Ishikawa (cell line): ENCODE measurements at regions not wholly inside any gene's neighbourhood (a gene's known extent, or its start where the extent isn't known, plus 50 kb on each side); places are given as distances from the start of the nearest gene placed in this dataset.

Source experiments
- CREB1 ChIP-seq: IDR thresholded peaks from 2 replicates; pipeline ENCODE4 v1.6.1; 2012; ENCODE audit warnings: low read depth
- FOXM1 ChIP-seq: IDR thresholded peaks from 2 replicates; pipeline ENCODE4 v1.6.1; 2012; ENCODE audit warnings: low read depth, borderline replicate concordance
- RAD21 ChIP-seq: IDR thresholded peaks from 2 replicates; pipeline ENCODE4 v1.6.1; 2012; ENCODE audit warnings: low read depth
- TAF1 ChIP-seq: IDR thresholded peaks from 2 replicates; pipeline ENCODE4 v1.6.1; 2012; ENCODE audit warnings: low read depth, mild to moderate bottlenecking
- TF ChIP-seq, protein P1 (sequence below): IDR thresholded peaks from 2 replicates; pipeline ENCODE4 v1.6.1; 2012; ENCODE audit warnings: low read depth, mild to moderate bottlenecking
- TF ChIP-seq, protein P2 (sequence below): IDR thresholded peaks from 2 replicates; pipeline ENCODE4 v1.6.1; 2012

DNA sequence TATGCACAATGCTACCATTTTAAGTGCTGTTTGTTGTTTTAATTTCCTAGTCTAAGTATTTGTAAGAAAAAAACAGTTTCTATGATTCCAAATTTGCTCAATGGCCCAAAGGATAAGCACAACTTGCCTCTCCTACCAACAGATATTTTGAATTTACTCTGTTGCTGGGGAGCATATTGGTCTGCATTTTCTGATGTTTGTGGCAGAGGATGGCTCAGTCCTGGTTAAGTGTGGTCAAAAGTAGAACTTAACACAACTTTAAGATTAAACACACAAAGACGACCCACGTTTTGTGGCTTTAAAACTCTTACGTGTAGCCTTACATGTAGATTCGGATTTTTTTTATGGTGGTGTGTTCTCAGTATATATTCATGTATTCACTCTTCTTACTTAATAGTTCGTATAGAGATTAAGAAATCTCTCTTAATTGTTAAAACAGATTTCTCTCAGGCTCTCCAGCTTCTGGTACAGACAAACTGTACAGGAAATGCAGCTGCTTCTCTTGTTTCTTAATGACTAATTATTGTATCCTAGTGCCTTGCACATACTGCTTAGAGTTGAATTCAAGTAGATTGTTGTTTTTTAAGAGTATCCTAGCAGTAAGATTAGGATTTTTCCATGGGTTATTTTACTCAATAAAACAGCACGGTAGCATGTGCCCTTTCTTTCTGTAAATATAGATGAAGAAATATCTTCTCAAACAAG lies 86.2 kb downstream of the GPR85 start:
- TF ChIP-seq TAF1 (no peak), FOXM1 (no peak), RAD21 (no peak), CREB1 (no peak)
- TF ChIP-seq, protein P1, sequence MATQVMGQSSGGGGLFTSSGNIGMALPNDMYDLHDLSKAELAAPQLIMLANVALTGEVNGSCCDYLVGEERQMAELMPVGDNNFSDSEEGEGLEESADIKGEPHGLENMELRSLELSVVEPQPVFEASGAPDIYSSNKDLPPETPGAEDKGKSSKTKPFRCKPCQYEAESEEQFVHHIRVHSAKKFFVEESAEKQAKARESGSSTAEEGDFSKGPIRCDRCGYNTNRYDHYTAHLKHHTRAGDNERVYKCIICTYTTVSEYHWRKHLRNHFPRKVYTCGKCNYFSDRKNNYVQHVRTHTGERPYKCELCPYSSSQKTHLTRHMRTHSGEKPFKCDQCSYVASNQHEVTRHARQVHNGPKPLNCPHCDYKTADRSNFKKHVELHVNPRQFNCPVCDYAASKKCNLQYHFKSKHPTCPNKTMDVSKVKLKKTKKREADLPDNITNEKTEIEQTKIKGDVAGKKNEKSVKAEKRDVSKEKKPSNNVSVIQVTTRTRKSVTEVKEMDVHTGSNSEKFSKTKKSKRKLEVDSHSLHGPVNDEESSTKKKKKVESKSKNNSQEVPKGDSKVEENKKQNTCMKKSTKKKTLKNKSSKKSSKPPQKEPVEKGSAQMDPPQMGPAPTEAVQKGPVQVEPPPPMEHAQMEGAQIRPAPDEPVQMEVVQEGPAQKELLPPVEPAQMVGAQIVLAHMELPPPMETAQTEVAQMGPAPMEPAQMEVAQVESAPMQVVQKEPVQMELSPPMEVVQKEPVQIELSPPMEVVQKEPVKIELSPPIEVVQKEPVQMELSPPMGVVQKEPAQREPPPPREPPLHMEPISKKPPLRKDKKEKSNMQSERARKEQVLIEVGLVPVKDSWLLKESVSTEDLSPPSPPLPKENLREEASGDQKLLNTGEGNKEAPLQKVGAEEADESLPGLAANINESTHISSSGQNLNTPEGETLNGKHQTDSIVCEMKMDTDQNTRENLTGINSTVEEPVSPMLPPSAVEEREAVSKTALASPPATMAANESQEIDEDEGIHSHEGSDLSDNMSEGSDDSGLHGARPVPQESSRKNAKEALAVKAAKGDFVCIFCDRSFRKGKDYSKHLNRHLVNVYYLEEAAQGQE = no peak
- TF ChIP-seq, protein P2, sequence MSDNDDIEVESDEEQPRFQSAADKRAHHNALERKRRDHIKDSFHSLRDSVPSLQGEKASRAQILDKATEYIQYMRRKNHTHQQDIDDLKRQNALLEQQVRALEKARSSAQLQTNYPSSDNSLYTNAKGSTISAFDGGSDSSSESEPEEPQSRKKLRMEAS = no peak
